ENCODE measurements at regions not wholly inside any gene's neighbourhood (a gene's known extent, or its start where the extent isn't known, plus 50 kb on each side); places are given as distances from the start of the nearest gene placed in this dataset.
"Not testable (repeated sequence)": the region's sequence is repeated elsewhere in the genome, so short reads cannot be mapped to it uniquely, and the experiment has no call there.

- no peaks in the 10 kb centered on the region for H3K27me3 ChIP-seq (ENCODE audit: control insufficient read depth, insufficient read depth, low read length)
- H3K9me3 ChIP-seq (ENCODE audit: control insufficient read depth, low read depth, low read length), result no peaks in the 10 kb centered on the region
- H3K36me3 ChIP-seq (ENCODE audit: control insufficient read depth, insufficient read depth, low read length), result no peaks in the 10 kb centered on the region
- 50% methylated on average over 1 of the region's 3 CpGs for WGBS (ENCODE audit: insufficient coverage, low lambda C conversion rate)
- no peaks in the 10 kb centered on the region for H3K4me1 ChIP-seq (ENCODE audit: control insufficient read depth, insufficient read depth, low read length)
- no peak overlapping the region for H3K4me3 ChIP-seq (ENCODE audit: low read length)
- DNase-seq, result no peak
- no peak overlapping the region for H3K27ac ChIP-seq (ENCODE audit: low read length)
These were observed 501.1 kb downstream of the NAV3 start for GRCh38 chr12:78331753-78332152.

GRCh38 chr12:78338054-78338785, 507.5 kb downstream of the NAV3 start:
- no peak for DNase-seq
- no peaks in the 10 kb centered on the region for H3K36me3 ChIP-seq (ENCODE audit: control insufficient read depth, insufficient read depth, low read length)
- no peaks in the 10 kb centered on the region for H3K27me3 ChIP-seq (ENCODE audit: control insufficient read depth, insufficient read depth, low read length)
- H3K4me1 ChIP-seq (ENCODE audit: control insufficient read depth, insufficient read depth, low read length), result no peaks in the 10 kb centered on the region
- no CpG with 5 or more reads among the region's 2 CpGs for WGBS (ENCODE audit: insufficient coverage, low lambda C conversion rate)
- no peak overlapping the region for H3K27ac ChIP-seq (ENCODE audit: low read length)
- H3K9me3 ChIP-seq (ENCODE audit: control insufficient read depth, low read depth, low read length), result no peaks in the 10 kb centered on the region
- no peak overlapping the region for H3K4me3 ChIP-seq (ENCODE audit: low read length)

- H3K36me3 ChIP-seq (ENCODE audit: control insufficient read depth, insufficient read depth, low read length), result no peaks in the 10 kb centered on the region
- H3K4me1 ChIP-seq (ENCODE audit: control insufficient read depth, insufficient read depth, low read length), result no peaks in the 10 kb centered on the region
- no peak overlapping the region for H3K4me3 ChIP-seq (ENCODE audit: low read length)
- no peak for DNase-seq
- H3K27me3 ChIP-seq (ENCODE audit: control insufficient read depth, insufficient read depth, low read length), result no peaks in the 10 kb centered on the region
- H3K9me3 ChIP-seq (ENCODE audit: control insufficient read depth, low read depth, low read length), result no peaks in the 10 kb centered on the region
- H3K27ac ChIP-seq (ENCODE audit: low read length), result no peak overlapping the region
- no CpG with 5 or more reads among the region's 4 CpGs for WGBS (ENCODE audit: insufficient coverage, low lambda C conversion rate)
These were observed 509.7 kb downstream of the NAV3 start for GRCh38 chr12:78340406-78340805.

- no peaks in the 10 kb centered on the region for H3K36me3 ChIP-seq (ENCODE audit: control insufficient read depth, insufficient read depth, low read length)
- 100% methylated on average over 1 of the region's 1 CpG for WGBS (ENCODE audit: insufficient coverage, low lambda C conversion rate)
- peaks cover 4% of the 10 kb centered on the region for H3K9me3 ChIP-seq (ENCODE audit: control insufficient read depth, low read depth, low read length)
- DNase-seq, result no peak
- H3K4me3 ChIP-seq (ENCODE audit: low read length), result no peak overlapping the region
- H3K27ac ChIP-seq (ENCODE audit: low read length), result no peak overlapping the region
- no peaks in the 10 kb centered on the region for H3K27me3 ChIP-seq (ENCODE audit: control insufficient read depth, insufficient read depth, low read length)
- no peaks in the 10 kb centered on the region for H3K4me1 ChIP-seq (ENCODE audit: control insufficient read depth, insufficient read depth, low read length)
These were observed 513.0 kb downstream of the NAV3 start for GRCh38 chr12:78343657-78344056.

GRCh38 chr12:78359520-78359919, 505.1 kb upstream of the SYT1 start:
- Histone ChIP-seq H3K4me1 (ENCODE audit: control insufficient read depth, insufficient read depth, low read length) (no peaks in the 10 kb centered on the region), H3K9me3 (ENCODE audit: control insufficient read depth, low read depth, low read length) (no peaks in the 10 kb centered on the region), H3K4me3 (ENCODE audit: low read length) (no peak overlapping the region), H3K27me3 (ENCODE audit: control insufficient read depth, insufficient read depth, low read length) (no peaks in the 10 kb centered on the region), H3K27ac (ENCODE audit: low read length) (no peak overlapping the region), H3K36me3 (ENCODE audit: control insufficient read depth, insufficient read depth, low read length) (no peaks in the 10 kb centered on the region)
- WGBS (ENCODE audit: insufficient coverage, low lambda C conversion rate), result 83% methylated on average over 1 of the region's 1 CpG
- DNase-seq, result no peak

- Histone ChIP-seq H3K4me3 (ENCODE audit: low read length) (no peak overlapping the region), H3K27ac (ENCODE audit: low read length) (no peak overlapping the region), H3K9me3 (ENCODE audit: control insufficient read depth, low read depth, low read length) (no peaks in the 10 kb centered on the region), H3K36me3 (ENCODE audit: control insufficient read depth, insufficient read depth, low read length) (no peaks in the 10 kb centered on the region), H3K27me3 (ENCODE audit: control insufficient read depth, insufficient read depth, low read length) (no peaks in the 10 kb centered on the region), H3K4me1 (ENCODE audit: control insufficient read depth, insufficient read depth, low read length) (no peaks in the 10 kb centered on the region)
- 86% methylated on average over 1 of the region's 4 CpGs for WGBS (ENCODE audit: insufficient coverage, low lambda C conversion rate)
- no peak for DNase-seq
These were observed 502.9 kb upstream of the SYT1 start for GRCh38 chr12:78361683-78362082.

GRCh38 chr12:78371284-78371683, 493.3 kb upstream of the SYT1 start:
- no peaks in the 10 kb centered on the region for H3K27me3 ChIP-seq (ENCODE audit: control insufficient read depth, insufficient read depth, low read length)
- H3K27ac ChIP-seq (ENCODE audit: low read length), result no peak overlapping the region
- H3K9me3 ChIP-seq (ENCODE audit: control insufficient read depth, low read depth, low read length), result no peaks in the 10 kb centered on the region
- WGBS (ENCODE audit: insufficient coverage, low lambda C conversion rate), result no CpG with 5 or more reads among the region's 3 CpGs
- no peaks in the 10 kb centered on the region for H3K36me3 ChIP-seq (ENCODE audit: control insufficient read depth, insufficient read depth, low read length)
- no peaks in the 10 kb centered on the region for H3K4me1 ChIP-seq (ENCODE audit: control insufficient read depth, insufficient read depth, low read length)
- no peak overlapping the region for H3K4me3 ChIP-seq (ENCODE audit: low read length)
- DNase-seq, result no peak

- Histone ChIP-seq H3K4me1 (ENCODE audit: control insufficient read depth, insufficient read depth, low read length) (no peaks in the 10 kb centered on the region), H3K4me3 (ENCODE audit: low read length) (no peak overlapping the region), H3K27me3 (ENCODE audit: control insufficient read depth, insufficient read depth, low read length) (no peaks in the 10 kb centered on the region), H3K36me3 (ENCODE audit: control insufficient read depth, insufficient read depth, low read length) (no peaks in the 10 kb centered on the region), H3K27ac (ENCODE audit: low read length) (no peak overlapping the region), H3K9me3 (ENCODE audit: control insufficient read depth, low read depth, low read length) (no peaks in the 10 kb centered on the region)
- WGBS (ENCODE audit: insufficient coverage, low lambda C conversion rate), result no CpG with 5 or more reads among the region's 1 CpG
- DNase-seq, result no peak
These were observed 489.1 kb upstream of the SYT1 start for GRCh38 chr12:78375461-78375860.

GRCh38 chr12:78376257-78376656, 488.3 kb upstream of the SYT1 start:
- H3K4me3 ChIP-seq (ENCODE audit: low read length), result no peak overlapping the region

GRCh38 chr12:78379065-78379464, 485.5 kb upstream of the SYT1 start:
- not testable (repeated sequence) for H3K4me1 ChIP-seq (ENCODE audit: control insufficient read depth, insufficient read depth, low read length); H3K9me3 ChIP-seq (ENCODE audit: control insufficient read depth, low read depth, low read length); H3K27me3 ChIP-seq (ENCODE audit: control insufficient read depth, insufficient read depth, low read length); DNase-seq; H3K4me3 ChIP-seq (ENCODE audit: low read length); H3K36me3 ChIP-seq (ENCODE audit: control insufficient read depth, insufficient read depth, low read length); H3K27ac ChIP-seq (ENCODE audit: low read length)
- WGBS (ENCODE audit: insufficient coverage, low lambda C conversion rate), result no CpG with 5 or more reads among the region's 2 CpGs

More at GRCh38 chr12:78376257-78376656, 488.3 kb upstream of the SYT1 start:
- no peak overlapping the region for H3K27ac ChIP-seq (ENCODE audit: low read length)
- no peaks in the 10 kb centered on the region for H3K4me1 ChIP-seq (ENCODE audit: control insufficient read depth, insufficient read depth, low read length)
- H3K27me3 ChIP-seq (ENCODE audit: control insufficient read depth, insufficient read depth, low read length), result no peaks in the 10 kb centered on the region
- H3K9me3 ChIP-seq (ENCODE audit: control insufficient read depth, low read depth, low read length), result no peaks in the 10 kb centered on the region
- no peak for DNase-seq
- H3K36me3 ChIP-seq (ENCODE audit: control insufficient read depth, insufficient read depth, low read length), result no peaks in the 10 kb centered on the region

- Histone ChIP-seq H3K4me3 (ENCODE audit: low read length) (no peak overlapping the region), H3K27ac (ENCODE audit: low read length) (no peak overlapping the region), H3K27me3 (ENCODE audit: control insufficient read depth, insufficient read depth, low read length) (no peaks in the 10 kb centered on the region), H3K36me3 (ENCODE audit: control insufficient read depth, insufficient read depth, low read length) (no peaks in the 10 kb centered on the region), H3K9me3 (ENCODE audit: control insufficient read depth, low read depth, low read length) (no peaks in the 10 kb centered on the region), H3K4me1 (ENCODE audit: control insufficient read depth, insufficient read depth, low read length) (no peaks in the 10 kb centered on the region)
- WGBS (ENCODE audit: insufficient coverage, low lambda C conversion rate), result no CpG with 5 or more reads among the region's 2 CpGs
- peak in 1 of 2 donors; percentile 0 for DNase-seq
These were observed 481.2 kb upstream of the SYT1 start for GRCh38 chr12:78383414-78383813.

All from large intestine (tissue), 3 donors.